GM19324 (cell line): ENCODE measurements at regions not wholly inside any gene's neighbourhood (a gene's known extent, or its start where the extent isn't known, plus 50 kb on each side); places are given as distances from the start of the nearest gene placed in this dataset.

ENCODE experiments used
- ATAC-seq: cut with Tn5 transposase; IDR thresholded peaks from one replicate; pipeline ENCODE4 v1.9.1; 2021; ENCODE audit warnings: mild to moderate bottlenecking, moderate library complexity; ENCODE audit not compliant: unreplicated experiment, low FRiP score

DNA sequence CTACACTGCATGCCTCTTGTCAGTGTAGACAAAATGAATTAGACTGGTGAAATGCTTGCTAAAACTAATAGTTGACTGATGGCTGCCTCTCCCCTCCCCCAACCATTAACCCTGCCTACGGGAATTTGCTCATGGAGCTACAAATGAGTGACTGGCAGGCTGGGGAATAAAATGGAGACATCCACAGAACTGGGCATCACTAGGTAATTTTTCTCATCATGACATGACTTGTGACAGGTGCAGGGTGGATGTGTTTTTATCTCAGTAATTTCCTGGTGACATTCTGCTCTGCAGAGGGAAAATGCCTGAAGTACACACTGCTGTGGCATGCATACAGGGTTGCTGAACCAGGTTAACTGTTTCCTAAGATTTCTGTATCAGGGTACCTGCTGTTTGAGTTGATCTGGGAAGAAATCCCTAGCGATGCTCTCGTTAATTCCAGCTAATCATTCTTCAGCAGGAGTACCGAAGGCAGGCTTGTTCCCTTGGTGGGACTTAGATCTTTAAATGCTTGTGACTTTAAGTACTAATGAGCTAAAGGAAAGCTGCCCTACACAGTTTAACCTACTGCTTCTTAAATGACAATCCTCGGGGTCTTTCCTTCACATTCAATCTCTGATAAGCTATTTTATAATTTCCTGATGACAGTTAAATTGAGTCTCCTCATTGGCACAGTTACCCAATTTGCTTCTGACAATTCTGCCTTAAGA is 376.3 kb upstream of the LCORL start:
- ATAC-seq, result no peak

DNA sequence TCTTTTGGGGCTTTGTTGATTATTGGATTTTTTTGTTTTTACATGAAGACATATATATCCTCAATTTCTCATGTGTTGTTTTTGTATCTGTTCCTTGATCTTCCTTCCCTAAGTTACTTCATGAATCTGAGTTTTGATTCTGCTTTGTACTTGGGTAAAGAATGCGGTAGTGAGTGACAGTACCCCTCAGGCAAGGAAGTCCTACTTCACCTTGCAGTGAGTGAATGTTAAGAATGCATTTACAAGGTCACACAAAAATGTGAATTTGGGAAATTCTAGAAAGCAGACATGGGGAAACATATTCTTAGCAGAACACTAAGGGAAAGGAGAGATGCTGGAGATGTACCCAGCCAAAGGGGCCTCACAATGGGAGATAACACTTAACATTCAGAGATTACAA is 373.1 kb upstream of the LCORL start:
- no peak for ATAC-seq

DNA sequence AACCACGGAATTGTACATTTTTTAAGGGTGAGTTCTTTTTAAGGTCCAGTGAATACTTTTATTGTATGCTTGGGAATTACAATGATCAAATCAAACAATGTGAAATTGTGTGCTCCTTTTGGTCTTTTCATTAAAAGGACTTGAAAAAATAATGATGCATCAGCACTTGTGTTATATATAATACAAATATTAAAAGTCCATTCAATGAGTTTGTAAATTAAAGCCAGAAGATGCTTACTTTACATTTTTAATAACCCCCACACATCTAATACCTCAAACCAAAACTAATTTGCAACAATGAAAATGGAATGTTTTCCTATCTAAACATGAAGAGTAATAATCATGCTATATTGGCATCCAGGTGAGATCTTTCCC is 369.8 kb upstream of the LCORL start:
- ATAC-seq, result no peak

DNA sequence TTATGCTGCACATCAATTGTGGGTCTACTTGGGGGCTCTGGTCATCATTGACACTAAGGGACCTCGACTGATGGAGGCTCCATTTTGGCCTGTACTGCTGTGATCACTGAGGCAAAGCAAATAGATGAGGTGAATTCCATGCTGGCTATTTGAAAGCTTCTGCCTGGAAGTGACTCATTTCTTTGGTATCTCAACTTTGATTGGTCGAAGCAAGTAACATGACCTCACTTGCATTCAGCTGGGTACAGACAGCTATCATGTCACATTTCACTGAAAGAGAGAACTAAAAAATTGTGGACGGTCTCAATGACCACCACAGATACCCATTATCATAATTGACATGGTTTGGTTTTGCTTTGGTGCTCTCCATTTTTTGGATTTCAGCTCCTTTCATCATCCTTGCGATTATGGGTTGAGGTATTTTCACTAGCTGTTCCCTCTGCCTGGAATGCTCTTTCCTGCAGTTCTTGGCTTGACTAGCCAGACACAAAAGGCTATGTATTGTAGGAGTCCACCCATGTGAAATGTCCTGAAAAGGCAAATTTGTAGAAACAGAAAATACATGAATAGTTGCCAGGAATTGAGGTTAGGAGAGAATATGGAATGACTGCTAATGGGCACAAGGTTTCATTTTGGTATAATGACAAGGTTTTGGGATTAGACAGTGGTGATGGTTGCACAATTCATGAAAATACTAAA is 369.2 kb upstream of the LCORL start:
- no peak for ATAC-seq

- ATAC-seq, result no peak
Measured at GRCh38 chr4:18389115-18389514, 367.6 kb upstream of the LCORL start.

GRCh38 chr4:18388039-18388438 is 366.5 kb upstream of the LCORL start:
- ATAC-seq, result no peak

DNA sequence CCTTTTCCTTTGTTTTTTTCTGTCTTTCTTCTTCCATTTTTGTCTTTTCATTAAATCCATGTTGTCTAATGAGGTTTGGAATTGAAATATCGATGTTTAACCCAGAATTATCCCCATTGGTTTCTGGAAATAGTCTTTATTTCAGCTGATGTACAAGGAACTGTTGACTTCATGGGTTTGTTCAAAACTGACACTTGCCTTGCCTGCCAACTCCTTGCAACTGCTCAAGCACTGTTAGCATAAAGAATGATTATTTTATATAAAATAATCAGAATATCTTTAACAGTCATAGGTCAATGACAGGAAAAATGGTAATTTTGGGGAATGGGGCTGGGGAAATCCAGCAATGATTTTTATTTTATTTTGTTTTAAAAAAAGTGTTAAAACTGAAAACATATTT is 359.6 kb upstream of the LCORL start:
- ATAC-seq, result no peak

- no peak for ATAC-seq
Measured at GRCh38 chr4:18369561-18369960, 348.0 kb upstream of the LCORL start.

- peak; percentile 87 for ATAC-seq
Measured at GRCh38 chr4:18366892-18367291, 345.3 kb upstream of the LCORL start.

- no peak for ATAC-seq
Measured at GRCh38 chr4:18366136-18366535, 344.6 kb upstream of the LCORL start.

DNA sequence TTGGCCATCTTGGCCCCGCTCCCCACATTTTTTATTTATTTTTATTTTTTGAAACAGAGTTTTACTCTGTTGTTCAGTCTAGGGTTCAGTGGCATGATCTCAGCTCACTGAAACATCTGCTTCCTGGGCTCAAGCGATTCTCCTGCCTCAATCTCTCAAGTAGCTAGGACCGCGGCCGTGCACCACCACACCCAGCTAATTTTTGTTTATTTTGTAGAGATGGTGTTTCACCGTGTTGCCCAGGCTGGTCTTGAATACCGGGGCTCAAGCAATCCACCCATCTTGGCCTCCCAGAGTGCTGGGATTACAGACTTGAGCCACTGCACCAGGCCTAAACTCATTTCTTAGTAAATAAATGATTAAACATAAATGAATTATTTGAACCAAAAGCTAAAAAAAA is 322.0 kb upstream of the LCORL start:
- no peak for ATAC-seq

DNA sequence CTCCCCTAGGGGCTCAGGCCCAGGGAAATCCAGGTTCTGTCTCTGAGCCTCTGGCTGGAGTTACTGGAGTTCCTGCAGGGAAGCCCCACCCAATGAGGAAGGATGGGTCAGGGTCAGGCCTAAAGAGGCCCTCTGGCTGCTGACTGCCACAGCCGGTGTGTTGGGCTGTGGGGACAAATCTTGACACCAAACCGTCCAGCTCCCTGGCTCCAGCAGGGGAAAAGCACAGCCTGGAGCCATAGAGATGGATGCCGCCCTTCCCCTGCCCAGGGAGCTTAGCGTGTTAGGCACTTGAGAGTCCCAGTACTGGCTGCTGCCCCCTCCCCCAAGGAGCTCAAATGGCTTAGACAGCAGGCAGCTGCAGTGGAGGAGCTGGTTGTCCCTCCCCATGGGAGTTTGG is 321.3 kb upstream of the LCORL start:
- no peak for ATAC-seq

- ATAC-seq, result no peak
Measured at GRCh38 chr4:18321956-18322530, 300.5 kb upstream of the LCORL start.

GRCh38 chr4:18319431-18319830 is 297.9 kb upstream of the LCORL start:
- no peak for ATAC-seq

DNA sequence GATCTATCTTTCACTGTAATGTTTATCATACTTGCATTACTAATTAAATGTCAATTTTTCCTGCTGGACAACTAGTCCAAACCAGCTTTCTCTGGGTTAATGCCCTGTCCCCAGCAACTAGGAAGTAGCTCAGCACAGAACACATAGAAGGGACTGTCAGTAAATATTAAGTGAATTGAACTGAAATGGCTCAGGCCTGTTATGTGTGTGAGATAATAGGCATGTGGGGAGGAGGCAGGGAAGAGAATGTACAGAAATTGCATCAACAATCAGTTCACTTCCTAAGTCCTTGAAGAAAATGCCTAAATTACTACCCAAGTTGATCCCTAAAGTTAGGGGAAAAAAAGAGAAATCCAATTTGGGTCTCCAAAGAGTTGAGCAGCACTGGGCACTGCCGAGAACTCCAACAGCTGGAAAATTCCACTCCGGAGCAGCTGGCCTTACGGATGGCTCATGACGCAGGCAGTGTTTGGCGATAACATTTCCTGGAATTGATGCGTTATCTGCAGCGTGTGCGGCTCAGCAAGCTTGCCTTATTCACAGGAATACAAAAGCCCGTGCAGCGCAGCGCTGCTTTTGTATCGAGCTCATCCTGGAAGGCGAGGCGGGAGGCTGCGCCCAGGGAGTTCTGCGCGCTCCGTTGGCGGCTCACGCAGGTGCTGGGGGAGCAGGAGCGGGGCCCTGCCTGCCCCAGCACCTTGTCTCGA is 297.3 kb upstream of the LCORL start:
- no peak for ATAC-seq

GRCh38 chr4:18314731-18315130 is 293.2 kb upstream of the LCORL start:
- no peak for ATAC-seq

GRCh38 chr4:18297684-18298083 is 276.1 kb upstream of the LCORL start:
- ATAC-seq, result peak; percentile 58

- no peak for ATAC-seq
Measured at GRCh38 chr4:18296411-18296810, 274.9 kb upstream of the LCORL start.

GRCh38 chr4:18294846-18295245 is 273.3 kb upstream of the LCORL start:
- ATAC-seq, result no peak

DNA sequence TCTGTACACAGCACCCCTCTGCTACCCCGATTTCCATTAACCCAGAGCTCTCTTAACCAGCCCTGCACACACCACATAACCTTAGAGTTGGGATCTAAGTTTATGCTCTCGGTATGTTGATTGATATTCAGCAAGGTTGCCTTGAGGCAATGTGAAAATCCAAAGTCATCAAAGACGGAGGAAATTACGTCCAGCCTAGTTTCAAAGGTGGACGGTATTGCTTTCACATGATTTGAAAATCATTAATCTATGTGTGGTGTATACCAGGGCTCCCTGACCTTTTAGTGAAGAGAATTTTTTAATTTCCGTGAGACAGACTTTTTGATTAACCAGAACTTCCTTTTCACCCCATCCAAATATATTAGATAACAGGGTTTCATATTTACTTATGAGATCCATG is 272.5 kb upstream of the LCORL start:
- ATAC-seq, result no peak

DNA sequence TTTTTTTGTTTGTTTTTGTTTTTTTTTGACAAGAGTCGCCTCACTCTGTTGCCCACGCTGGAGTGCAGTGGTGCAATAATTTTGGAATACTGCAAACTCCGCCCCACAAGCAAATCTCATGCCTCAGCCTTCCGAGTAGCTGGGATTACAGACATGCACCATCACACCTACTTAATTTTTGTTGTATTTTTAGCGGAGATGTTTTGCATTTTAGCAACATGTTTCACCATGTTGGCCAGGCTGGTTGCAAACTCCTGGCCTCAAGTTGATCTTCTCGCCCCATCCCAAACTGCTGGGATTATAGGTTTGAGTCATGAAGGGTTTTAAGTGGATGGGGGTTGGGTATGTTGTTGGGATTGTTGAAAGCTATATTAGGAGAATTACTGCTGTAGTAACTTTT is 270.9 kb upstream of the LCORL start:
- no peak for ATAC-seq
